Muscle of leg (tissue), 3 donors: ENCODE measurements at regions not wholly inside any gene's neighbourhood (a gene's known extent, or its start where the extent isn't known, plus 50 kb on each side); places are given as distances from the start of the nearest gene placed in this dataset.
"Not testable (repeated sequence)": the region's sequence is repeated elsewhere in the genome, so short reads cannot be mapped to it uniquely, and the experiment has no call there.

Source experiments
- DNase-seq: peaks from one replicate; pipeline ENCODE4 v3.0.0; 2013
- H3K27ac ChIP-seq: one replicate; pipeline ENCODE4 v1.5.1; 2013; ENCODE audit warnings: mild to moderate bottlenecking, low read length, control low read depth
- H3K27me3 ChIP-seq: one replicate; pipeline ENCODE4 v1.6.1; 2013; ENCODE audit warnings: low read length; ENCODE audit not compliant: control insufficient read depth, insufficient read depth
- H3K36me3 ChIP-seq: one replicate; pipeline ENCODE4 v1.6.1; 2013; ENCODE audit warnings: low read length; ENCODE audit not compliant: control insufficient read depth, insufficient read depth
- H3K4me1 ChIP-seq: one replicate; pipeline ENCODE4 v1.6.1; 2013; ENCODE audit warnings: low read length; ENCODE audit not compliant: control insufficient read depth, insufficient read depth
- H3K4me3 ChIP-seq: one replicate; pipeline ENCODE4 v1.5.1; 2013; ENCODE audit warnings: low read length, control low read depth
- H3K9me3 ChIP-seq: replicated peaks from 2 replicates; pipeline ENCODE4 v1.6.1; 2013; ENCODE audit warnings: low read depth, low read length; ENCODE audit not compliant: control insufficient read depth
- WGBS: methylation state at CpG from one replicate; pipeline ENCODE4 v1.1.5; 2013; ENCODE audit warnings: missing lambda C conversion rate; ENCODE audit not compliant: insufficient coverage; 5-methylcytosine and 5-hydroxymethylcytosine counted together

DNA sequence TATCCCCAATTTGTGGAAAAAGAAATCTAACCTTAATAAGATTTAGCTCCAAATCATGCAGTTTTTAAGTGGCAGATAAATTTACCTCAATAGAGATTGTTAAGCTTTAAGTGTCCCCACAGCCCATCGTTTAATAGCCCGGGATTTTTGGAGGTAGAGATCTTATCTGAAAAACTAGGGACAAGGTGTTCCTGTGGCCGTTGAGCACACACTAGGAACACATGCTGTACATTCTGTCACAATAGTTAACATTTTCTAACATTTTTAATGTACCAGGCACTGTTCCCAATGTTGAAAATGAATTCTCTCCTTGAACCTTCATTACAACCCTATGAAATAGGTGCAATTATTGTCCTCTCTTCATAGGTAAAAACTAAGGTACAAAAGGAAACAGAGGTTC, 85.7 kb upstream of the PLD5 start:
- no peak overlapping the region for H3K4me3 ChIP-seq
- H3K9me3 ChIP-seq, result no peaks in the 10 kb centered on the region
- H3K36me3 ChIP-seq, result no peaks in the 10 kb centered on the region
- no peaks in the 10 kb centered on the region for H3K4me1 ChIP-seq
- no peaks in the 10 kb centered on the region for H3K27me3 ChIP-seq
- no CpG with 5 or more reads among the region's 3 CpGs for WGBS
- H3K27ac ChIP-seq, result no peak overlapping the region
- DNase-seq, result no peak

GRCh38 chr1:242605521-242605920, 81.0 kb upstream of the PLD5 start:
- H3K27ac ChIP-seq, result no peak overlapping the region
- H3K9me3 ChIP-seq, result no peaks in the 10 kb centered on the region
- no peaks in the 10 kb centered on the region for H3K27me3 ChIP-seq
- H3K4me3 ChIP-seq, result no peak overlapping the region
- no peak for DNase-seq
- WGBS, result no CpG with 5 or more reads among the region's 3 CpGs
- H3K36me3 ChIP-seq, result no peaks in the 10 kb centered on the region
- H3K4me1 ChIP-seq, result no peaks in the 10 kb centered on the region

- Histone ChIP-seq H3K4me3 (no peak overlapping the region), H3K27me3 (no peaks in the 10 kb centered on the region), H3K27ac (no peak overlapping the region), H3K9me3 (peaks cover 3% of the 10 kb centered on the region), H3K36me3 (no peaks in the 10 kb centered on the region), H3K4me1 (no peaks in the 10 kb centered on the region)
- DNase-seq, result no peak
- 76% methylated on average over 6 of the region's 6 CpGs for WGBS
Observed at GRCh38 chr1:242602001-242602400, 77.5 kb upstream of the PLD5 start.

- H3K27me3 ChIP-seq, DNase-seq, H3K4me3 ChIP-seq, H3K36me3 ChIP-seq, H3K4me1 ChIP-seq, H3K9me3 ChIP-seq, H3K27ac ChIP-seq: not testable (repeated sequence)
- WGBS, result no CpG with 5 or more reads among the region's 2 CpGs
Observed at GRCh38 chr1:242593756-242594155, 69.3 kb upstream of the PLD5 start.

DNA sequence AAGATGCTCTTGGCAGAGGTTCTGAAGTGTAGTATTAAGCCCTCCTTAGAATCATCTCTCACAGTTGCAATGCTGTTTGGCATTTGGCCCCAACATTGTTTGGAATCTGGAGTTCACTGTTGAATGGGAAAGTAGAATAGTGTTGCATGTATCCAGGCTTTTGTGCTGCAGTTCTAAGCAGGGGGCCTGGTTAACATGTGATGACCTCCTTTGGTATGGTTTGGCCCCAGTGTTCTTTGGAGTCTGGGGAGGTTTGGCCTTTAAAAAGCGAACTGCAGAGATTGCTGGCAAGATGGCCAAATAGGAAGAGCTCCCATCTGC, 61.8 kb upstream of the PLD5 start:
- no peak overlapping the region for H3K4me3 ChIP-seq
- WGBS, result 67% methylated on average over 1 of the region's 1 CpG
- no peak for DNase-seq
- H3K9me3 ChIP-seq, result no peaks in the 10 kb centered on the region
- no peaks in the 10 kb centered on the region for H3K4me1 ChIP-seq
- H3K36me3 ChIP-seq, result no peaks in the 10 kb centered on the region
- H3K27ac ChIP-seq, result no peak overlapping the region
- H3K27me3 ChIP-seq, result no peaks in the 10 kb centered on the region

GRCh38 chr1:242585616-242586359, 61.3 kb upstream of the PLD5 start:
- no peak for DNase-seq
- 60% methylated on average over 1 of the region's 10 CpGs for WGBS
- Histone ChIP-seq H3K27me3 (no peaks in the 10 kb centered on the region), H3K9me3 (no peaks in the 10 kb centered on the region), H3K4me3 (no peak overlapping the region), H3K36me3 (no peaks in the 10 kb centered on the region), H3K27ac (no peak overlapping the region), H3K4me1 (no peaks in the 10 kb centered on the region)

DNA sequence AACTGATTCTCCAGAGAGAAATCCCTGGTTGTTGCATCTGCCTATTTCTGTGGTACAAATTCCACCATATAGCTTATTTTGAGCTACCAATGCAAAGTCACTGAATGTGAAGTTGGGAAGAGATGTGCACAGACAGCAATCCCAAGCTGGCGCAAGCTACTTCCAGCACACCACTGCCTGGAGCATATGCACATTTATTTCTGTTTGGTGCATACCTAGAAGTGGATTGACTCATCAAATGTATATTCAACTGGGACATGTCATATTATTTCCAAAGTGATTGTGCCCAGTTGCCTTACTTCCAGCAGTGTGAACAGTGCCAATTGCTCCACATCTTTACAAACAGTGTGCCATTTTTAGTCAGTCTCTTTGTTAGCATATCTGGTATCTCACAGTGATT, 58.2 kb upstream of the PLD5 start:
- H3K36me3 ChIP-seq, result no peaks in the 10 kb centered on the region
- WGBS, result no CpG with 5 or more reads among the region's 1 CpG

DNA sequence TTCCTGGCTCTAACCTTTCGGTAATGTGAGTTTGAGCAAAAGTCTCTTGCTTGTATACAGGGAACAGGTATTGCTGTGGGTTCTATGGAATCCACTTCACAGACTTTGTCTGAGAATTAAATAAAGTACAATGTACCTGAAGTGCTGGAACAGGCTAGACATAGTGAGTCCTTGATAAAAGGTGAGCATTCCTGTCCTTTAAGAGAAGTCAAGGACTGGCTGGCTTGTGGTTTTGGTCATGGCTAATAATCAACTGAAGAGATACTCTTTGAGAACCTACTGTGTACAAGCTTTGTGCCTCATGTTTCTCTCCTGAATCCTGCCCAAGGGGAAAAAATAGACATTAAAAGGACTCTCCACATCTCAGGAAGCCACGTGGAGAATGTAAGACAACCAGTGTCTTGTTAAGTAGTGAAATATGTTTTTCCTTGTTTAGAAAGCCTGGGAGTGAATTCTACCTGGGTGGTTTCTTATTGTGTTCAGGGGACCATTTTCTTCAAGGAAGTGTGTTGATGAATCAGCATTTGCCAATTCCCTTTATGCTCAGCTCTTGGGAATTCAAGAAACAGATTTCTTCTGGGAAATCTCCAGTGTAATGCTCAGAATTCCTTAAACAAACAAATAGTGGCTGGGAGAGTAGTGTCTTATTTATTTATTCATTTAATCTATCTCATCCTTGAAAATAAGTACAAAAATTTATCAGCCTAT, 55.2 kb upstream of the PLD5 start:
- H3K27me3 ChIP-seq, result no peaks in the 10 kb centered on the region
- H3K27ac ChIP-seq, result no peak overlapping the region
- no peaks in the 10 kb centered on the region for H3K4me1 ChIP-seq
- H3K4me3 ChIP-seq, result no peak overlapping the region
- DNase-seq, result no peak
- no peaks in the 10 kb centered on the region for H3K36me3 ChIP-seq
- no CpG with 5 or more reads among the region's 2 CpGs for WGBS
- H3K9me3 ChIP-seq, result no peaks in the 10 kb centered on the region

More for the DNA sequence above, 58.2 kb upstream of the PLD5 start:
- H3K9me3 ChIP-seq, result no peaks in the 10 kb centered on the region
- H3K27ac ChIP-seq, result no peak overlapping the region
- no peak for DNase-seq
- H3K4me1 ChIP-seq, result no peaks in the 10 kb centered on the region
- no peaks in the 10 kb centered on the region for H3K27me3 ChIP-seq
- H3K4me3 ChIP-seq, result no peak overlapping the region
